Mucosa of gallbladder (tissue), 1 donor: ENCODE measurements at regions not wholly inside any gene's neighbourhood (a gene's known extent, or its start where the extent isn't known, plus 50 kb on each side); places are given as distances from the start of the nearest gene placed in this dataset.

ENCODE experiments used
- DNase-seq: peaks from one replicate; pipeline ENCODE4 v3.0.0-alpha.2; 2020; ENCODE audit warnings: low spot score
- donor health status: DM: no; HTN: no; CAD: no.

DNA sequence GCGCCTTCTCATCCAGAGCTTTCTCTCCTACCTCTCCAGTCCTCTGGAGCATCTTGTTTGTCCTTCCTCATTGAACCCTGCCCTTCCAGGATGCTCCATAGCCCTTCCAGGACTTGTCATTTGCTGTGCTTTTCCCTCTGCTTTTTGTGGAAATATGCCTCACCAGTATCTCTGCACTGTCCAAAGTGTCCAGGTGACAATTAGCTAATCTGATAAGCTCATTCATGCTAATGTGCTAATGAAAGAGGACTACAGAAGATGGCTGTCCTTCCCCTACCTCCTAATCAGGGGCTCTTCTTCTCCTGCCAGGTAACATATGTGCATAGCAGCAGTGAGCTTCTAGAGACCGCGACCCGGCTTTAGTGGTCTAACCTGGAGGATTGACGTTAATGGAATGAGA, 58.4 kb upstream of the OTX2 start:
- no peak for DNase-seq

DNA sequence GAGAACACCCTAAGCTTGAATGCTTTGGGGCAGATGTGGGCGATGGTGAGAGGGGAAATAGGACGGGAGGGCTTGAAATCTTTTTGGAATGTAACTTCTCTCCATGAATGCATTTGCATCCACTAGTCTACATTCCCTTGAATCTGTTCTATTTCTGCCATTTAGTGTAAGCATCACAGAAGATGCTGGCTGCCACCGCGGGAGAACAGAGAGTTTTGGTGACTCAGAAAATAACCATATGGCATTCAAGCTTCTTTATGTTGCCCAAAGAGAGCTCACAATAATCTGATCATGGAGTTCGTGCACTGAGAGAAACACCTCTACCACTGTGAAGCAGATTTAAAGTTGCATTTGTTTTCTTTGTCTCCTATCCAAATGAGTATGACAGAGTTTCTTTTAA, 52.6 kb upstream of the OTX2 start:
- no peak for DNase-seq

DNA sequence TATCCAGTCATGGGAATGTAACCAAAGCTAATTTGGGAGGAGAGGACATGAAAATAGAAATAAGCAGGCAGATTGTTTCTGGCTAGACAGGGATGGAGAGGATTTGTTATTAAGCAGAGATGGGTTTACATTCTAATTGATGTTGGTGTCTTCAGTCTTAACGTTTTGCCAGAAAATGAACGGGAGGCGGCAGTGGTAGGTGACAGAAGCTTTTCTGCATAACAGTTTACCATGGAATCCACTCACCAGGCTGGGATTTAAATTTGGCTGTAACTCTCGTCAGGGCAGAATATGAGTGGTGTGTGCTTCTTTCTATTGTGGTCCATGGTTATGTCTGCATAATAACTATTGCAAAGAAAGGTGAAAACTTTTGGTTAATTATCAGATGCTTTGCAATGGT, 50.2 kb upstream of the OTX2 start:
- DNase-seq, result no peak
